GM19438 (cell line): ENCODE measurements at regions not wholly inside any gene's neighbourhood (a gene's known extent, or its start where the extent isn't known, plus 50 kb on each side); places are given as distances from the start of the nearest gene placed in this dataset.

Experiments used
- ATAC-seq: cut with Tn5 transposase; IDR thresholded peaks from one replicate; pipeline ENCODE4 v1.9.1; 2021; ENCODE audit warnings: low read depth; ENCODE audit not compliant: unreplicated experiment

DNA sequence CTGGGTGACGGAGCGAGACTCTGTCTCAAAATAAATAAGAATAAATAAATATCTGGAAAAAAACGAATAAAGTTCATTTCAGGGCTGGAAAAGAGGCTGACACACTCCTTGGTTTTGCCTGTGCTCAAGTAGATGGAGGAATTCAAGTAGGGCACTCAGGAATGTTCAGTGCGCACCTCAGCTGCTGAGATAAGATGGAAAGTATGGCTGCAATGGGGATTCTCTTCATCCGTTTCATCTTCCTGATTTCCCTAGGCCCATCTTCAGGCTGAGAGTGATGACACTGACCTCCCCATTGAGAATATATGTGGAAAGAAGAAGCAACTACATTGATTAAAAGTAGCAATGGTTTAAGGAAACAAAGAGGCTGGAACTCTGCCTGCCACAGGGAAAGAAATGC lies 130.5 kb upstream of the ZNF644 start:
- ATAC-seq = no peak

DNA sequence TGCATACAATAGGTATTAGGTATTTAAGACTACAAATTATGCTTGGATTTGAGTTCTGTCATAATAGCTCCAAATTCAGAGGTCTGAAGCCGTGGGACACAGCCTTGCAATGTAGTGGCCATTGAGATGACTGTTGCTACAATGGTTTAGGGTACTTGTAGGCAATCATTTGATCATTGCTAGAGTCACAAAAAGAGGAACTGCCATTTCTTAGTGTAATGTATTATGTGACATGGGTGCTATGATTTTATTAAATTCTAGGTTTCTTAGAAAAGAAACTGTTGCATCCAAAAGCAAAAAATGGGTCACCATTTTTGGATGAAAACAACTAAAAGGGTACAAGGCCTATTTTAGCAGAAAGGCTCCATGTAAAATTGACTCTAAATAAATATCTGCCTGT lies 129.9 kb upstream of the ZNF644 start:
- ATAC-seq = no peak

DNA sequence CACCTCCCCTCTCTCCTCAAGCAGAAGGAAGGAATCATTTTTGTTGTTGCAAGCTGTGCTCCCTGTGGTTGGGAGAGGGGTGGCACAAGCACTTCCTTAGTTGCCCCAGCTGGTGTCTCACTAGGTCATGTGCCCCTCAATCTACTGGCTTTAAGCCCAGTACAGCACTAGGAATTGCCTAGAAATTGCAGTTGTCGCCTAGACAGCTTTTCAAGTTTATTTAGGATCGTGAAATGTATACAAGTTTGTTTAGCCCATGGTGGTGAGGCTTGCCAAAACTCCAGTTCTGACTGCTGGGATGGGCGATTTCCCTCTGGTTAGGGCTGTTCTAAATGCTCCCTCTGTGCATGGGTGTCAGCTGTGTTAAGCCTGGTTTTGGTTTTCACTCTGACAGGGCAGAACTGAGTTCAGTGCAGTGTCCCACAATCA lies 126.8 kb upstream of the ZNF644 start:
- no peak for ATAC-seq

DNA sequence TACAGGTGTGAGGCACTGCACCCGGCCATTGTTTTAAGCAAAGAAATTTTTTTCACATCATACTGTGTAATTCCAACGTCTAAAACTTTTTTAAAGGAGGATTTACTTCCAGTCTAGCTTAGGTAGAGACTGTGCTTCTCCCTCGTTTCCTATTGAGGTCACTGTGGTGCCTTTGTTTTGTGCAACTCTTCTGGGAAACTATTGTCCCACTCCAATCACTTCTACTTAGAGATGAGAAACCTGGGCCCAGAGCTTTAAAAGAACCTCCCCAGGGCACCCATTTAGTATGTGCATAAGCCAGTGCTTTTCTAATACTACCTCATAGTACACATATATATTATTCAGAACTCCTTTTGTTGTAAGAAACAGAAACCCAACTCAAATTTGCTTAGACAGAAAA lies 120.0 kb upstream of the ZNF644 start:
- no peak for ATAC-seq

DNA sequence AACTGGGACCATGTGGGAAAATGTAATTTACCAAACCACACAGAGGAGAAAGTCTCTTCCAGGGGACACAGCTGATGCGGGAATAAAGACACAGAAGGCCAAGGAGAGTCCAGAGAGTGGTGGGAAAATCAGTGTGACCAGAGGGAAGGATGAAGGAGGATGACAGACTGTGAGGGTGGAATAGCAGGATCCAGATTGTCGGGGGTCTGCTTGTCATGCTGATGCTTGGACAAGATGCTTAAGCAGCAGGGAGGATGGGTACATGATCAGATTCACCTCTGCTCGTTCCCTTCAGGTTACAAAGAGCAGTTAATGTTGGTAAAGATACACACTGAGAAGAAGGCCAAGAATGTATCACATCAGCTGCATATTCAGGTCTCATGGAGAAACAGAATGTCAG lies 117.1 kb upstream of the ZNF644 start:
- ATAC-seq = no peak

DNA sequence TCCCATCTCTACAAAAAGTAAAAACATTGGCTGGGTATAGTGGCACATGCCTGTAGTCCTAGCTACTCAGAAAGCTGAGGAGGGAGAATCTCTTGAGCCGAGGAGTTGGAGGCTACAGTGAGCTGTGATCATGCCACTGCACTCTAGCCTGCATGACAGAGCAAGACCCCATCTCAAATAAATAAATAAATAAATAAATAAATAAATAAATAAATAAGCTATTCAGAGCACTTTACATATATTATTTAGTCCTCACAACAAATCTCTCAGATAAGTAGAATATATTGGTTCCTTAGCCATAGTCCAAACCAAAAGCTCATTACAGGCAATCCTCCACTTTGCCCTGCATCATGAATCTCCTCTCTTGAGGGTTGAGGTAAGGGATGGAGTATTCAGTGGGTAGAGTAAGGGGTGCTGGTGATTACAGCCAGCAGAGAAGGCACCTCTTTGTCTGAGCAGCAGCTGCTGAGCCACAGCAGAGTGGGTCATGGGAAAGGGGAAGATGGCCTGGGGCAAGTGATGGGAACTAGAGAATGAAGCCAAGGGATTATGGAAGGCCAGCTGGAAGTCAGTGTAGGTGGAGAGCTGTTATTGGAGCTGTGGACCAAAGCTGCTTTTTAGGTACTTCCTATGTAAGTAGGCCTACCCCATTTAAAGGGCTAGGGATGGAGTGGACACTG lies 115.5 kb upstream of the ZNF644 start:
- no peak for ATAC-seq

DNA sequence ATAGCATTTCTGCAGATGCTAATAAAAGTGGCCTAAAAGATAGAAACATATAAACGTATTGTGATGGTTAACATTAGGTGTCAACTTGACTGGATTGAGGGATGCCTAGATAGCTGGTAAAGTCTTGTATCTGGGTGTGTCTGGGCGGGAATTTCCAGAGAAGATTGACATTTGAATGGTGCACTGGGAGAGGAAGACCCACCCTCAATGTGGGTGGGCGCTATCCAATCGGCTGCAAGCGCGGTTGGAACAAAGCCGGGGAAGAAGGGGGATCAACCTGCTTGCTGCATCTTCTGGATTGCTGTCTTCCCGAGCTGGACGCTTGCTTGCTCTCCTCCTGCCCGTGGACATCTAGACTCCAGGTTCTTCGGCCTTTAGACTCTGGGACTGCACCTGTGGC lies 114.0 kb upstream of the ZNF644 start:
- ATAC-seq = no peak

DNA sequence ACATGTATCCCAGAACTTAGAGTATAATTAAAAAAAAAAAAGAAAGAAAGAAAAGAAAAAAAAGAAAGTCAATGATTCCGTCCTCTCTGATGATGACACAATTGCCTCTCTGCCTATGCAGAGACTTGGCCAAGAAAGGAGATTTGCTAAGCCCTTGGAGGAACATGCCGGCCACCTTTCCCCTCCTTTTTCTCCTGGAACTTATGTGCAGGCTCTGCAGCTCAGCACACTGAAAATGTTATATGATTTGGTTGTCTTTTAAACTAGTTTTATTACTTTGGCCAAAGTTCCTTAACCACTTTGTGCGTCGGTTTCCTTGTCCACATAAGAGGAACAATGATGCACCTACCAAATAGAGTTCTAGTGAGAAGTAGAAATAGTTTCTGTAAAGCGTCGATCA lies 111.4 kb upstream of the ZNF644 start:
- ATAC-seq = no peak

DNA sequence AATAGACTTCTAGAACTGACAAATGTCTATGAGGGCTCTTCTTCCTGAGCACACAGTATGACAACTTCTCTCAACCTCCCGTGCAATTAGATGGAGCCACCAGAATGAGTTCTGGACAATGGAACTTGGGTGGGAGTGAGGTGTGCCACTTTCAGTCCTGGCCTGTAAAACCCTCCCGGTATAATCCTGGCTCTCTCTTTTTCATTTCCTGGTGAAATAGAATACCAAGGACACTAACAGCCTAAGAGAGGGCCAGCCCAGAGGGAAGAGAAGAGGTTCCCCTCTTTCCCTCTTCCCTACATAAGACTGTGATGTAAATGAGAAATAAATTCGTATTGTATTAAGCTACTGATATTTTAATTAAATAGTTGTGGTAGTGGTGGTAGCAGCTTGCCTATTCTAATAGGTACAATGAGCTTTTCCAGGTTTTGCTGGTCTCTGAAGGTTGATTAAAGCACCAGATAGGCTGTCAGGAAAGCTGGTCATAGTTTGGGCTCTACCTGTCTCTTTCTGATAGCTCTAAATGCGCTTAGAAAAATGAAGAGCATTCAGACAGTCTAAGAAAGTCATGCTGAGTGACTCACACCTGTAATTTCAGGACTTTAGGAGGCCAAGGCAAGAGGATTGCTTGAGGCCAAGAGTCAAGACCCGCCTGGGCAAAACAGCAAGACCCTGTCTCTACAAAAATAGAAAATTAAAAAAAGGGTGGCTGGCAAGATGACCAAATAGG lies 108.6 kb upstream of the ZNF644 start:
- ATAC-seq = no peak

DNA sequence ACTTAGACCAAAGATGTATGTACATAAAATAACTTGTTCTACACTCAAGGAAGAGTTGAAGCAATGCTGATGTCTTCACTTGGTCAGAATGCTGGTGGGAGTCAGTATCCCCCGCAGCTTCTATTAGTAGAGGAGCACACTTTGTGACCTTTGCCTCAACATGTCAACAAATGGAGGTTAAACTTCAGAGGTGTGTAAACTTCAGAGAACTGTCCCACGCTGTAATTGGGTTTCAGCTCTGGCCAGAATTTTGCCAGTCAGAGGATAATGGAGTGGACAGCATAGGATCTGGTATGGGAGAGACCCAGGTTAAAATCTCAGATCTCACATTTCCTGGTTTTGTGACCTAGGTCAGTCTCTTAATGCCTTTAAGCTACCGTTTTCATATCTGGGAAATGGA lies 107.6 kb upstream of the ZNF644 start:
- no peak for ATAC-seq

DNA sequence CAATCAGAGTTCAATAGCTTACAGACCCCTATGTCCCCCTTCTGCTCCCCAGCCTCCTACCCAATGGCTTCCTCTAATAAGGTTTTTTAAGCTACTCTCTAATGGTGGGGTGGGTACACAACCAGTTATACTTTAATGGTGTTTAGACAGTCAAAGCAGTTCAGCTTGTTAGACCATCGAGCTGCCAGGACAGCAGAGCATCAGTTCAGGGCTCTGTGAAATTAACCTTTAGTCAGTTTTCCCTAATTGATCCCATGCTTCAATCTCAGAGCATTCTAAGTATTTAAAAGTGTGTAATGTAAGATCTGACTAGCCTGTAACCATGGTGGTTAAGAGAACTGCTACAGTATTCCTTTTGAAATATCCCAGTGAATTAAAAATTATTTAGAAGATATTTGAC lies 107.2 kb upstream of the ZNF644 start:
- no peak for ATAC-seq

DNA sequence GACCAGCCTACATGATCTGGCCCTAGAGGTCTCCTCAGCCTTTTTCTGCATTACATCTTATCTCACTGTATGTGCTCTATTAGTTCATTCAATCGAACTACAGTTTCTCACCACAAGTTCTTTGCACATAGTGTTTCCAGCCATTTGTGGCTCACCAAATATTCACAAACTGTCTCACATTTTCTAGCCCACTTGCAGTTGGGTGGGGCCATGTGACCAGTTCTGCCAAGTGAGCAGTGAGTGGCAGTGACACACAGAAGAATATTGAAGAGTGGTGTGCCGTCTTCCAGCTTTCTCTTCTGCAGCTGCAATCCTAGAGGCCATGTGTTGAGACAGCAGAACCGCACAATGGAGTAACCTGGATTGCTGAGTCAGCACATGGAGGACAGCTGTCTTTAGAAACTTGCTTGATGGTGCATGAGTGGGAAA lies 103.2 kb upstream of the ZNF644 start:
- no peak for ATAC-seq

DNA sequence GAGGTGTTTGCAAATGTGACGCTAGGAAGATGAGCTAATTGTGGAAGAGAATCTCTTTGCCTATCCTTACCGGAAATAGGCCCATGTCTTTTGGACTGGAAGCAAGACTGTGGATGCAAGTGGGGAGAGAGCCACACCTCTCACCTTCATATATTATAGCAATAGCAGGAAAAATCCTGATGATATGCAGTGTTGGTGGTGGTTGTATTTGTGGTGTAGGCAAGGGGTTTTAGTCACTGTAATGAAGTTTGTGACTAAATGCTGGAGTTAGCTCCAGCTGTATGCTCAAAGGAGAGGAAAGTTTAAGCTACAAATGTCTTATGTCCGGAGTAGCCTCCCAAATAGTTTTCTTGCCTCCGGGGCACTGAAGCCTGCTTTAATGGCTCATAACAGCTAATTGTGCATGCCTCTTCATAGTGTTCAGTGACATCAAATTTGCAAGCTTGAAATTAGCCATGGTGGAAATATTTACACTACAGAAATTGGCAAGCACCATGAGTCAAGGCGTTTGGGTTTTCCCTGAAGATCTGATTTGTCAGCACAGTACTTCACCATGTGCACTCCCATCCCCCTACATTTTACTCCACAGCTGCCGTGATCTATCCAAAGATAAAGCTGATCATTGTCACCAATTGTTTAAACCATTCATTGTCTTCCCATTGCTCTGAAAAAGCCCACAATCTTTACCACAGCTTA lies 102.6 kb upstream of the ZNF644 start:
- no peak for ATAC-seq

DNA sequence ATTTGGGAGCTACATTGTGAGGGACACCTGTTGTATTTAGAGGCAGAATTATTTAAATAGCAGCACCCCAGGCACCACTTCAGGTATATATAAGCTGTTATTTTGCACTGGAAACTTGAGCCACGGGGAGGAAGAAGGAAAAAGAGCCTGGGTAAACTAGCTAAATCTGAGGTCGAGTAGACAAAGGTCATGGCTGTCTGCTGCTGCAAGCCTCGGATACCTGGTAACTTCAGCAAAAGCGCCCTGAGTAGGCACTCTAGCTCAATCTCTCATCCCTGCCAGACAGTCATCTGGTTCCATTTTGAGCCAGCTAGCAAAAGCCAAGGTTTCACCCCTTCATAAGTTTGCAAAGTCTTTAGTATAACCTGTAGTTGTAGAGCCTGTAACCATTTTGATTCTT lies 101.9 kb upstream of the ZNF644 start:
- ATAC-seq = no peak

DNA sequence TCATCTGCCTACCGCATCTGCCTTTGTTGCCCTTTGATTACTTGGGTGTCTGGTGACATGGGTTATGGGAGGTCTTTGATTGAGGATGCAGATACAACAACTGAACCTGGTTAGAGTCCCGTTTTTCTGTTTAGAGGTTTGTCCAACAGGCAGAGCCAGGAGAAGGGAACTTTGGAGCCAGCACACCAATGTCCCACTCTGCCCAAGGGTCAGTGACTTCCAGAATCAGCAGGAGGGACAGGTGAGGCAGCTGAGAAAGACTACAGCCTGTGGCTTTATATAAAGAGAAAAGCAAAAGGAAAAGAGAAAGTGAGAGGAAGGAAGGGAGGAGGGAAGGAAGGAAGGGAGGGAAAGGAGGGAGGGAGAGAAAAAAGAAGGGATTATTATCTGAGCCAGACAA lies 101.5 kb upstream of the ZNF644 start:
- no peak for ATAC-seq

DNA sequence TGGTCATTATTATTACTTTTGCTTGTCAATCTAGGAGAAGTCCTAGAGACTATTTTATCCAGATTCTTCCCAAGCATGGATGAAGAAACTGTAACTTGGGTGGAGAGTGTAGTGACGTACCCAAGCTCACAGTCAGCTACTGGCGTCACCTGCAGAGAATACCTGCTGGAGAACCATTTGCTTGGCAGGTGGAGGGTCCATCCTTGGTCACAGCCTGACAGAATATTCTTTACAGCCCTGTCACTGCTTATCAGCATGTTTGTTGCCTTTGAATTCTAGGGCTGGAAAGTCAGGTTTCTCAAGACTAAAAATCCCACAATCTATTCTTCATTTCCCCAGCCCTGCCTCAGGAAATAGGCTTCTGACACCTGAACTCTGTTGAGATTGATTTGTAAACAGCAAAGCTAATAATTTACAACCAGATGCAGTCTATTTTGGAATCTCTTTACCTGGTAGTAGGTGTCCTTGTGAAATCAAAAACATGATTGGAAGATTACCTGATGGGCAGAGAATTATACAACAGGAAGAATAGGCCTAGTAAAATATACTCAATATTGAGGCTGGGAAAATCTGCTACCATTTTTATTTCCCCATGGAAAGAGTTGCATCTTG lies 100.4 kb upstream of the ZNF644 start:
- no peak for ATAC-seq

DNA sequence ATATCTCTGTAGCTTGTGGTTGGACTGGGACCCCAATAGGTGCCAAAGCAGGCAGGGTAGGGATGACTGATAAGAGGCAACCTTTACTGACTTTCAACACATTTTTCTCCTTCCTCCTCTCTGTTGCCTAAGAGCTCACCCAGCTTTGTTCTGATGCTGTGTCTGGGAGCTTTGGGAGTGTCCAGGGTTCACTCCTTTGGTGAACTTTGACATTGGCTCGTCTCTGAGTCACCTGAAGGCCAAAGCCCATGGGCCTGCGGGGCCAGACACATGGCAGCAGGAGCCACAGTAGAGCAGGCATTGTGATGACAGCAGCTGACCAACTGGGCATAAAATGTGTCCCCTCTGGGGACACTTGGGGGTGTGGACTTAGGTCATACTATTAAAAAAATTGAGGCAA lies 99.5 kb upstream of the ZNF644 start:
- no peak for ATAC-seq

DNA sequence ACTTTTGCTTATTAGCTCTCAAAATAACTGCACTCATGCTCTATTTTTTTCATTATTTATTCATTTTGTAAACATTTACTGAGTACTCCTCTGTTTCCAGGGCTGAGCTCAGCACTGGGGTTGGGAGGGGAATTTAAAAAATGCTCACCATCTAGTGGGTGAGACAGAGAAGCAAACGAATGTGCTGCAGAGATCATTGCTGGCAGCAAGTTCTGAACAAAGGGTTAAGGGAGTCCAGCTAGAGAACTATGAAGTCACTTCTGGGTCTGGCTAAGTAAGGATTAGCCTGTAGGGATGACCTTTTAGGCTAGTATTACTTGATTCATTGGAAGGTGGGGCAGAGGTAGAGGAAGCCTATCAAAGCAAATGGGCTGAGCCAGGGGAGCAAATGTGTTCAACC lies 99.1 kb upstream of the ZNF644 start:
- ATAC-seq = no peak

DNA sequence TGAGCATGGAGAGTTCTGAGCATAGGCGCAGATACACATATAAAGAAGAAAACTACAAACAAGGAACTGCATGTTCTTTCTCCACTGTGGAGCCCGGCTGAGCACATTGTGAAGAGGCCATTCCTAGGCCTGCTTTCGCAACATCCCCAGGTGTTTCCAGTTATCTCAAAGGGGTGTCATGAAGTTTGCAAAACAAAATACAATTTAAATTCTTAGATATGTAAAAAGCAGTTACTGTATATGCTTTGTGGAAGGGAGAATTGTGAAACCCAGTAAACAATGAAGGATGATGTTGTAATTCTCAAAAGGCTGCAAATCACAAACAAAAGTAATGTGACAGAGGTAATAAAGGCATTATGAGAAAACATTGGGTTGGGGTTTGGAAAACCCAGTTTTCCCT lies 98.6 kb upstream of the ZNF644 start:
- ATAC-seq = no peak

DNA sequence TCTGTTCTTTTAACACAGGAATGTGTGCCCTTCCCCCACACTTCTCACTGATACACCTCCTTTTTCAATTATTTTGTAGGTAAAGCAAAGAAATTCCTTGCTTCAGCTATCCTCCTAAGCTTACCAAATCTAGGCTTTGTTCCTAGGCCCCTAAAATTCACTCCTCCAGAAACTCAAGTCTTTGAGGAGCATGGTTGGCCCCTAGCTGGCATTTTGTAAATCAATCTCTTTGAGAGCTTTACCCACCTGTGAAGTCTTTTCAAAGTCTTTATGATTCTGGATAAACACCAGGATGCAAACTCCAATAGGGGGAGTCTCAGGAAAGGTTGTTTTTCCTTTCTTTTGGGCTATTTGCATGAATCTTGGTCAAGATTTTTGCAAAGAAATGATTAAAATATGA lies 82.9 kb upstream of the ZNF644 start:
- no peak for ATAC-seq

DNA sequence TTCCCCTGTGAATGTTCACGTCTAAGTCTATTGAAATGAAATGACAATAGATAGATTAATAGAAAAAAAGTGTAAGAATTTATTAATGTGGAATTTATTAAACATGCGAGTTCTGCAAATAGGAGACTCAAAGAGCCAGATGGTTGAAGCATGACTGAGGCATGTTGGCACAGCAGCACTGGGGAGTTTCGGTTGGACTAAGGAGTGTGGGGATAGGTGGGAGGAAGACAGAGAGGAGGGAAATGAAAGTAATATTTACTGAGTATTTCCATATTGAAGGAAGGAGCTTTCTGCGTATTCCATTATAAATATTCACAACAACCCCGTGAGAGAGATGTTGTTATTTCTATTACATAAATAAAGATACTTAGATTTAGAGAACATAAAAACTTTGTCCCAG lies 79.5 kb upstream of the ZNF644 start:
- ATAC-seq = no peak
